PC-9 (cell line): ENCODE measurements at regions not wholly inside any gene's neighbourhood (a gene's known extent, or its start where the extent isn't known, plus 50 kb on each side); places are given as distances from the start of the nearest gene placed in this dataset.

ENCODE experiments used
- BruUV-seq: library from RNA; stranded (reverse); fragments of 400-500 nt; replicated peaks from 2 replicates; lab custom pipeline; 2021; lab: Mats Ljungman, UMichigan
- CTCF ChIA-PET: fragments of 300-600 bp; sonication (Branson Sonifier 250); formaldehyde crosslinking; loops from one replicate; lab custom pipeline; 2022; ENCODE audit warnings: antibody characterized with exemption; lab: Charles Lee
- POLR2A ChIA-PET: fragments of 300-600 bp; sonication (Branson Sonifier 250); formaldehyde crosslinking; loops from one replicate; lab custom pipeline; 2022; ENCODE audit warnings: antibody characterized with exemption; ENCODE audit not compliant: unreplicated experiment; lab: Charles Lee
- DNase-seq, 2 experiments: peaks; one replicate each; pipeline versions ENCODE4 v3.0.0 to v3.0.0-alpha.2; 2015 to 2022; ENCODE audit warnings: mixed read lengths in 1 of 2
- H2AFZ ChIP-seq: fragments of 200-600 bp; sonication (generic); 2 replicates; pipeline ENCODE4 v1.8.1; 2017; ENCODE audit warnings: antibody characterized with exemption
- H3F3A ChIP-seq: fragments of 200-600 bp; sonication (generic); 2 replicates; pipeline ENCODE4 v1.8.1; 2017; ENCODE audit warnings: antibody characterized with exemption, mild to moderate bottlenecking, low read depth; ENCODE audit not compliant: insufficient read depth
- H3K27ac ChIP-seq: fragments of 200-600 bp; sonication (generic); 2 replicates; pipeline ENCODE4 v1.6.1; 2016; ENCODE audit warnings: mixed run types
- H3K27me3 ChIP-seq: fragments of 200-600 bp; sonication (generic); 2 replicates; pipeline ENCODE4 v1.6.1; 2016; ENCODE audit warnings: low read depth, mixed run types; ENCODE audit not compliant: insufficient read depth
- H3K36me3 ChIP-seq: fragments of 200-600 bp; sonication (generic); 2 replicates; pipeline ENCODE4 v1.6.1; 2016; ENCODE audit warnings: low read depth, mixed run types
- H3K4me1 ChIP-seq: fragments of 200-600 bp; sonication (generic); replicated peaks from 2 replicates; pipeline ENCODE4 v1.6.1; 2016; ENCODE audit warnings: mixed run types; ENCODE audit not compliant: insufficient read depth
- H3K4me2 ChIP-seq: fragments of 200-600 bp; sonication (generic); 2 replicates; pipeline ENCODE4 v1.6.1; 2017; ENCODE audit warnings: mixed run types
- H3K4me3 ChIP-seq: fragments of 200-600 bp; sonication (generic); 2 replicates; pipeline ENCODE4 v1.6.1; 2016; ENCODE audit warnings: mixed run types
- H3K79me2 ChIP-seq: fragments of 200-600 bp; sonication (generic); 2 replicates; pipeline ENCODE4 v1.6.1; 2017; ENCODE audit warnings: low read depth, mixed run types
- H3K9me2 ChIP-seq: fragments of 200-600 bp; sonication (generic); 2 replicates; pipeline ENCODE4 v1.8.1; 2017; ENCODE audit warnings: mild to moderate bottlenecking; ENCODE audit not compliant: insufficient read depth
- H3K9me3 ChIP-seq: fragments of 200-600 bp; sonication (generic); 2 replicates; pipeline ENCODE4 v1.8.1; 2016; ENCODE audit warnings: low read depth; ENCODE audit not compliant: insufficient read depth
- H4K20me1 ChIP-seq: fragments of 200-600 bp; sonication (generic); 2 replicates; pipeline ENCODE4 v1.8.1; 2017; ENCODE audit not compliant: insufficient read depth
- EZH2 ChIP-seq: fragments of 200-600 bp; sonication (generic); IDR thresholded peaks from 2 replicates; pipeline ENCODE4 v1.8.0; 2017; ENCODE audit warnings: antibody characterized with exemption, low read depth
- intact Hi-C: fragments of 100-400 bp; cut with micrococcal nuclease; formaldehyde crosslinking; loops from one replicate; pipeline ENCODE4 v1.10.0; 2022; ENCODE audit not compliant: unreplicated experiment
- TF ChIP-seq, protein P1 (sequence below): fragments of 200-600 bp; sonication (generic); conservative IDR thresholded peaks from 2 replicates; pipeline ENCODE4 v1.6.1; 2017; ENCODE audit warnings: mixed run types, antibody characterized with exemption, mild to moderate bottlenecking, moderate library complexity

DNA sequence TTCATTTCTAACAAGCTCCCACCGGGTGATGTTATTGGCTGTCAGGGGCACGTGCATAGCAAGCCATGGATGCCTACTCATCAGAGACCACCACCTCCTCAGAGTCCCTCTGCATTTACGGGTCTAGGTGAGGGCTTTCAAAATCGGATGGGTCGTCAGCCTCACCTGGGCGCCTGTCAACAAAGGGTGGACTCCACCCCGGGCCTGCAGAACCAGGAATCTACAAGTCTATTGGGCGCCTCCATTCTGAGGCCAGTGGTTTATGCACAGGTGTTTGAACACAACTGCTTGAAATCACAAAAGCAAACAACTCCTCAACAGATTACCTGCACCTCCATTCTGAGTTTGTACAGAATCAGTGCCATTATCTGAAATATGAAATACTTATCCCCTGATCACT is 318.9 kb downstream of the PTTG2 start:
- Histone ChIP-seq H3K9me2 (no peaks in the 10 kb centered on the region), H3K27ac (no peak overlapping the region), H2AFZ (no peak overlapping the region), H3K79me2 (no peaks in the 10 kb centered on the region), H3K4me2 (no peak overlapping the region), H3F3A (peaks cover 29% of the 10 kb centered on the region), H3K36me3 (no peaks in the 10 kb centered on the region), H3K9me3 (0 out of 2 replicates have a peak, but pooled peaks cover 6% of the 10 kb centered on the region), H4K20me1 (no peaks in the 10 kb centered on the region), H3K4me1 (peaks cover 42% of the 10 kb centered on the region), H3K27me3 (no peaks in the 10 kb centered on the region), H3K4me3 (no peak overlapping the region)
- TF ChIP-seq, protein P1, sequence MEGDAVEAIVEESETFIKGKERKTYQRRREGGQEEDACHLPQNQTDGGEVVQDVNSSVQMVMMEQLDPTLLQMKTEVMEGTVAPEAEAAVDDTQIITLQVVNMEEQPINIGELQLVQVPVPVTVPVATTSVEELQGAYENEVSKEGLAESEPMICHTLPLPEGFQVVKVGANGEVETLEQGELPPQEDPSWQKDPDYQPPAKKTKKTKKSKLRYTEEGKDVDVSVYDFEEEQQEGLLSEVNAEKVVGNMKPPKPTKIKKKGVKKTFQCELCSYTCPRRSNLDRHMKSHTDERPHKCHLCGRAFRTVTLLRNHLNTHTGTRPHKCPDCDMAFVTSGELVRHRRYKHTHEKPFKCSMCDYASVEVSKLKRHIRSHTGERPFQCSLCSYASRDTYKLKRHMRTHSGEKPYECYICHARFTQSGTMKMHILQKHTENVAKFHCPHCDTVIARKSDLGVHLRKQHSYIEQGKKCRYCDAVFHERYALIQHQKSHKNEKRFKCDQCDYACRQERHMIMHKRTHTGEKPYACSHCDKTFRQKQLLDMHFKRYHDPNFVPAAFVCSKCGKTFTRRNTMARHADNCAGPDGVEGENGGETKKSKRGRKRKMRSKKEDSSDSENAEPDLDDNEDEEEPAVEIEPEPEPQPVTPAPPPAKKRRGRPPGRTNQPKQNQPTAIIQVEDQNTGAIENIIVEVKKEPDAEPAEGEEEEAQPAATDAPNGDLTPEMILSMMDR, result no peak
- no peak for TF ChIP-seq EZH2
- BruUV-seq, result no TSS peak
- POLR2A ChIA-PET, result no interaction called here
- intact Hi-C loops, result loop anchor here (5.0 kb wide), 1 partner anchor 47 kb away; no protein-coding TSS in a partner anchor
- CTCF ChIA-PET, result no interaction called here
- no peak for DNase-seq

DNA sequence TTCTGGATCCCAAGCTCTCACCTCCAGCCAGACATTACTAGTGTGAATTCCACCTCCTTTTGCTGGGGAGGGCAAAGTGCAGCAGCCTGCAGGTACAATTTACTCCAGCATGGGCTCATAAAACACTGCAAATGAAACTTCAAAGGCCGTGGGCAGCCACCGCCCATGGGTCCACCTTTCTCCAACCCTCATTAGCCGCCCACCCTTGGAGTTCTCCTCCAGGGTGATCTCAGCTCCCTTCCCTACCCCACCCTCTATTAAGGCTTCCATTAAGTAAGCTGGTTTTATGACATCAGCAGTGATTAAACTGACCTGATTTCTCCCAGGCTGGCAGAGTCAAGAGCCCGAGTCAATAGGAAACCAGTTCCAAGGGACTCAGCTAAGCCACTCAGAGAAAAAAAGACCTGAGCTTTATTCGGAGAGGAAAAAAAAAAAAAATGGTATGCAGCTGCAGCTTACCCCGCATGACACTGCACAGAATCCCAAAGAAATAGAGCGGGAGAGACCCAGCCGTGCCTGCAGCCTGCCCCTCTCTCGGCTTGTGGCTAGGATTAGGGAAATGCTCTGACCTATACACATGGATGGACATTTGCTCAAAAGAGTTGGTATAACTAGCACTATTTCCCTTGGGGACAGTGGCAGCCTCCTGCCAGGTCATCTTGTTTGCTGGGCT is 319.6 kb downstream of the PTTG2 start:
- no peaks in the 10 kb centered on the region for H3K79me2 ChIP-seq
- H4K20me1 ChIP-seq, result no peaks in the 10 kb centered on the region
- no peak for TF ChIP-seq EZH2
- TF ChIP-seq, protein P1, result no peak
- no peaks in the 10 kb centered on the region for H3K36me3 ChIP-seq
- H3K9me3 ChIP-seq, result 0 out of 2 replicates have a peak, but pooled peaks cover 6% of the 10 kb centered on the region
- H2AFZ ChIP-seq, result no peak overlapping the region
- peaks cover 24% of the 10 kb centered on the region for H3F3A ChIP-seq
- intact Hi-C loops, result loop anchor here (5.0 kb wide), 1 partner anchor 47 kb away; no protein-coding TSS in a partner anchor
- no TSS peak for BruUV-seq
- H3K4me1 ChIP-seq, result peaks cover 35% of the 10 kb centered on the region
- ChIA-PET POLR2A (no interaction called here), CTCF (interaction anchor here (0.6 kb wide), 1 partner anchor 23 kb away, joined by 6 read pairs; no protein-coding TSS in a partner anchor)
- no peak overlapping the region for H3K4me2 ChIP-seq
- no peak overlapping the region for H3K4me3 ChIP-seq
- no peak for DNase-seq
- H3K9me2 ChIP-seq, result no peaks in the 10 kb centered on the region
- H3K27me3 ChIP-seq, result no peaks in the 10 kb centered on the region
- no peak overlapping the region for H3K27ac ChIP-seq

GRCh38 chr4:38280323-38280706 is 320.1 kb downstream of the PTTG2 start:
- no peak for DNase-seq
- intact Hi-C loops, result no loop called here
- no peaks in the 10 kb centered on the region for H3K9me2 ChIP-seq
- H3K27me3 ChIP-seq, result no peaks in the 10 kb centered on the region
- H4K20me1 ChIP-seq, result no peaks in the 10 kb centered on the region
- no peak overlapping the region for H2AFZ ChIP-seq
- H3F3A ChIP-seq, result peaks cover 19% of the 10 kb centered on the region
- H3K9me3 ChIP-seq, result 0 out of 2 replicates have a peak, but pooled peaks cover 6% of the 10 kb centered on the region
- no peak overlapping the region for H3K4me3 ChIP-seq
- H3K27ac ChIP-seq, result no peak overlapping the region
- peaks cover 31% of the 10 kb centered on the region for H3K4me1 ChIP-seq
- no peaks in the 10 kb centered on the region for H3K79me2 ChIP-seq
- no peaks in the 10 kb centered on the region for H3K36me3 ChIP-seq
- TF ChIP-seq EZH2, result no peak
- TF ChIP-seq, protein P1, result no peak
- POLR2A ChIA-PET, result no interaction called here
- CTCF ChIA-PET, result interaction anchor here (0.6 kb wide), 2 partner anchors 23 to 405 kb away, joined by 6 to 7 read pairs; no protein-coding TSS in a partner anchor
- BruUV-seq, result no TSS peak
- no peak overlapping the region for H3K4me2 ChIP-seq
